ENCODE measurements at regions not wholly inside any gene's neighbourhood (a gene's known extent, or its start where the extent isn't known, plus 50 kb on each side); places are given as distances from the start of the nearest gene placed in this dataset.

DNA sequence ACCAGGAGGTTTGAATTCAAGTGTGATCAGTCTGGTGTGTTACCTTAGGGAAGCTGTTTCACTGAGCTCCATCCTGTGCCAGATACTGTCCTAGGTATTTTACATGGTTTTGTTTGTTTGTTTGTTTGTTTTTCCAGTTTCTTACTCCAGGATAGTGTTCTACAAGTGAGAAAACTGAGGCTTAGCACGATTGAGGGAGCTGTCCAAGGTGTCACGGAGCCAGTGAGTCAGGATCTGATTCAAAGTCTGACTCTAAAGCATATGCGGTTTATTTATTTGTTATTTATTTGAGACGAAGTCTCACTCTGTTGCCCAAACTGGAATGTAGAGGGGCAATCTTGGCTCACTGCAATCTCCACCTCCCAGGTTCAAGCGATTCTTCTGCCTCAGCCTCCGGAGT lies 79.7 kb upstream of the GNG2 start:
- in situ Hi-C loops (cut with HindIII; ENCODE audit: low sequenced_read_pairs), result no loop called here
- DNase-seq (ENCODE audit: low spot score), result no peak

GRCh38 chr14:51781381-51781780 lies 79.0 kb upstream of the GNG2 start:
- in situ Hi-C loops (cut with HindIII; ENCODE audit: low sequenced_read_pairs), result no loop called here

GRCh38 chr14:51782435-51782834 lies 78.0 kb upstream of the GNG2 start:
- DNase-seq (ENCODE audit: low spot score), result no peak
- in situ Hi-C loops (cut with HindIII; ENCODE audit: low sequenced_read_pairs), result no loop called here

More at GRCh38 chr14:51781381-51781780, 79.0 kb upstream of the GNG2 start:
- no peak for DNase-seq (ENCODE audit: low spot score)

DNA sequence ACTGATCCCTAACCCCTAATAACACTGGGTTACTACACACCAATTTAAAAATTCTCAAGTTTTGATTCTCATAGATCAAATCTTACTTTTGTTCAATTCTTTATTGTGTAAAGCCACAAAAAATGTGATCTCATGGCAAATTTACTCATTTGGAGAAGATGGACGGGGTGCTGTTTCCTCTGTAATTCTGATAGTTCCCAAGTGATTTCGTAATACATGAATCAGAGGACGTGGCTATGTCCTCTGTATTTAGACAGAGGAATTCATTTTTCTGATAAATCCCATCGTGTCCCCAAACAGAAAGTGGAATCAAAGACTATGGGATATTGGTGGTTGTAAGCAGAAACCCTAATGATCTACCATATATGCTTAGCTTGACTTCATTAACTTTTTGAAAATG lies 76.6 kb upstream of the GNG2 start:
- DNase-seq (ENCODE audit: low spot score), result no peak
- in situ Hi-C loops (cut with HindIII; ENCODE audit: low sequenced_read_pairs), result no loop called here

GRCh38 chr14:51784466-51784865 lies 75.9 kb upstream of the GNG2 start:
- in situ Hi-C loops (cut with HindIII; ENCODE audit: low sequenced_read_pairs), result no loop called here
- no peak for DNase-seq (ENCODE audit: low spot score)

DNA sequence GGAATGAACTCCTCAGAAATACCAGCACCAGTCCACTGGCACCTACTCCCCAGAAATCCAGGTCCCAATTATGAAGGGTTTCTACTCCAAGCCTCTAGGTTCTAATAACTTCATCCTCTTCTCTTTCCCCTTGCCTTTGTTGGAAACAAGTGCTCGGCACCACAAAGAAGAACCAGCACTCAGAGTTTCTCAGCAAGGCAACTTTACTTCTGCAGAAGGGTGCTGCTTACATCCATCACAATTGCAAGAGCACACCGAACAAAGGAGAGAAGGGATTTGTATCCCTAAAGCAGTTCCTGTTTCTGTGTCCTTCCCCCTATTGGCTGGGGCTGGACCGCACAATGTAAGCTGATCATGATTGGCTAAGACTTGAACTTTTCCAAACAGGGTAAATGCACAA lies 74.2 kb upstream of the GNG2 start:
- in situ Hi-C loops (cut with HindIII; ENCODE audit: low sequenced_read_pairs), result no loop called here
- DNase-seq (ENCODE audit: low spot score), result no peak

DNA sequence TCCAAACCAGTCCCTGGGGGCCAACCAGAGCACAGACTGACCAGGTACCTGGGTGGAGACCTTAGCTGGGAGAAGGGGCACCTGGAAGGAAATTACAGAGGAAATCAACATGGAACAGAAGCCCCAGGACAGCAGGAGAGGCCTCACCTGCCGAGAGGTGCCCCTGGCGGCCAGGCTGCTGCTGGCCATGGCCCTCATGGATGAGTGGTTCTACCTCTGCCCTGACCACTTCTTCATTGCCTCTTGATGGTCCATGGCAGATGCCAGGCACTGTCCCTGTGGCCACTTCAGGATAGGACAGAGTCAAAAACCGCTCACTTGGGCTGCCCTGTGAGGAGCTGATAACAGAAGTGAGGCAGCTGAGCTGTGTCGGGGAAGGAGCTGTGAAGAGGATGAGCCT lies 73.1 kb upstream of the GNG2 start:
- in situ Hi-C loops (cut with HindIII; ENCODE audit: low sequenced_read_pairs), result no loop called here

DNA sequence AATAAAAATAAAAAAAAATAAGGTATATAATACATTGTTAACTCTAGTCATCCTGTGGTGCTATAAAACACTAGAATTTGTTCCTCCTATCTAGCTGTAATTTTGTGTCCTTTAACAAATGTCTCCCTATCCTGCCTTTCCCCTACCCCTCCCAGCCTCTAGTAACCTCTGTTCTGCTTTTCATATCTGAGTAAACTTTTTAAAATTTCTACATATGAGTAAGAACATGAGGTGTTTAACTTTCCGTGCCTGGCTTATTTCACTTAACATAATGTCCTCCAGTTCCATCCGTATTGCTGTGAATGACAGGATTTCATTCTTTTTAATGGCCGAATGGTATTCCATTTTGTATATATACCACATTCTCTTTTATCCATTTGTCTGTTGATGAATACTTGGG lies 71.3 kb upstream of the GNG2 start:
- DNase-seq (ENCODE audit: low spot score), result no peak
- in situ Hi-C loops (cut with HindIII; ENCODE audit: low sequenced_read_pairs), result no loop called here

More for the DNA sequence above, 73.1 kb upstream of the GNG2 start:
- DNase-seq (ENCODE audit: low spot score), result no peak

DNA sequence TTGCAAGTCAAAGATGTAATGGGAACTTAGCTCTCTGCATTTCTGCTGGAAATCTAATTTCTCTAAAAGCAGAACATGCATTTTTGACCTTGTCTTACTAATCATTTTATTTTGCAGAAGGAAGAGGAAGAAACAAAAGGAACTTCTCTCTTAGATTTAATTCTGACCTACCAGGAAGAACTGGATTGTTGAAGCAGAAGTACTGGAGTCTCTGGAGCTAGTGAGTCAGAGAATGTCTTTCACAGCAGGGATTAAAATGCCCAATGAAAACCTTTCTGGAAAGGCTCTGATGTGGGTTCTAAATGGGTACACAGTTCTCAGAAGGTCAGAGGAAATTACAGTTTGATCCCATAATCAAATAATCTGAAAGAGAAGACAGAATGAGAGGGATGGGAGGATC lies 70.8 kb upstream of the GNG2 start:
- in situ Hi-C loops (cut with HindIII; ENCODE audit: low sequenced_read_pairs), result no loop called here
- DNase-seq (ENCODE audit: low spot score), result no peak

DNA sequence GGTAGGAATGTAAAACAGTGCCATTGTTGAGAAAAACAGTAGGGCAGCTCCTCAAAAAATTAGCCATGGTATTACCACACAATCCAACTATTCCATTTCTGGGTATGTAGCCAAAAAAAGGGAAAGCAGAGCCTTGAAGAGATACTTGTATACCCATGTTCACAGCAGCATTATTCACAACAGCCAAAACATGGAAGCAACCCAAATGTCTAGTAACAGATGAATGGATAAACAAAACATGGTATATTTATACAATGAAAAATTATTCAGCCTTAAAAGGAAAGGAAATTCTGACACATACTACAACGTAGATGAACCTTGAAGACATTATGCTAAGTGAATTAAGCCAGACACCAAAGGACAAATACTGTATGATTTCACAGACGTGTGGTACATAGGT lies 67.6 kb upstream of the GNG2 start:
- in situ Hi-C loops (cut with HindIII; ENCODE audit: low sequenced_read_pairs), result no loop called here

GRCh38 chr14:51805541-51805940 lies 54.9 kb upstream of the GNG2 start:
- in situ Hi-C loops (cut with HindIII; ENCODE audit: low sequenced_read_pairs), result no loop called here
- DNase-seq (ENCODE audit: low spot score), result no peak

More for the DNA sequence above, 67.6 kb upstream of the GNG2 start:
- DNase-seq (ENCODE audit: low spot score), result no peak

GRCh38 chr14:51806026-51807023 lies 54.1 kb upstream of the GNG2 start:
- DNase-seq (ENCODE audit: low spot score), result no peak
- in situ Hi-C loops (cut with HindIII; ENCODE audit: low sequenced_read_pairs), result no loop called here

GRCh38 chr14:51807356-51807755 lies 53.1 kb upstream of the GNG2 start:
- in situ Hi-C loops (cut with HindIII; ENCODE audit: low sequenced_read_pairs), result no loop called here

More at GRCh38 chr14:51807356-51807755, 53.1 kb upstream of the GNG2 start:
- DNase-seq (ENCODE audit: low spot score), result peak; percentile 66
